SJSA1 (cell line): ENCODE measurements at regions not wholly inside any gene's neighbourhood (a gene's known extent, or its start where the extent isn't known, plus 50 kb on each side); places are given as distances from the start of the nearest gene placed in this dataset.
"Not testable (repeated sequence)": the region's sequence is repeated elsewhere in the genome, so short reads cannot be mapped to it uniquely, and the experiment has no call there.

ENCODE experiments used
- DNase-seq, 2 experiments: peaks; one replicate each; pipeline ENCODE4 v3.0.0-alpha.2; 2015 to 2020; ENCODE audit warnings: low spot score in 2 of 2, low read depth in 1 of 2
- H3K27ac ChIP-seq: fragments of 250-450 bp; sonication (Bioruptor Pico); 2 replicates; pipeline ENCODE4 v1.5.1; 2020; ENCODE audit warnings: mild to moderate bottlenecking, moderate library complexity
- H3K27me3 ChIP-seq: fragments of 250-450 bp; sonication (Bioruptor Pico); replicated peaks from 2 replicates; pipeline ENCODE4 v1.5.1; 2020; ENCODE audit warnings: mild to moderate bottlenecking, moderate library complexity
- H3K36me3 ChIP-seq: fragments of 250-450 bp; sonication (Bioruptor Pico); 2 replicates; pipeline ENCODE4 v1.5.1; 2020; ENCODE audit warnings: mild to moderate bottlenecking
- H3K4me1 ChIP-seq: fragments of 250-450 bp; sonication (Bioruptor Pico); replicated peaks from 2 replicates; pipeline ENCODE4 v1.6.1; 2021; ENCODE audit warnings: mild to moderate bottlenecking
- H3K4me3 ChIP-seq: fragments of 250-450 bp; sonication (Bioruptor Pico); 2 replicates; pipeline ENCODE4 v1.5.1; 2020; ENCODE audit warnings: mild to moderate bottlenecking
- H3K9me3 ChIP-seq: fragments of 250-450 bp; sonication (Bioruptor Pico); replicated peaks from 2 replicates; pipeline ENCODE4 v1.5.1; 2020; ENCODE audit warnings: mild to moderate bottlenecking

GRCh38 chr6:6091608-6092002 is 84.9 kb upstream of the NRN1 start:
- Histone ChIP-seq H3K4me3 (no peak overlapping the region), H3K36me3 (no peaks in the 10 kb centered on the region), H3K27me3 (no peaks in the 10 kb centered on the region), H3K9me3 (no peaks in the 10 kb centered on the region), H3K4me1 (no peaks in the 10 kb centered on the region), H3K27ac (no peak overlapping the region)
- DNase-seq: no peak

- Histone ChIP-seq H3K4me3 (no peak overlapping the region), H3K4me1 (no peaks in the 10 kb centered on the region), H3K36me3 (no peaks in the 10 kb centered on the region), H3K9me3 (no peaks in the 10 kb centered on the region), H3K27me3 (no peaks in the 10 kb centered on the region), H3K27ac (no peak overlapping the region)
- no peak for DNase-seq
These were observed 84.3 kb upstream of the NRN1 start for GRCh38 chr6:6090861-6091607.

- Histone ChIP-seq H3K4me3 (no peak overlapping the region), H3K4me1 (no peaks in the 10 kb centered on the region), H3K9me3 (no peaks in the 10 kb centered on the region), H3K27me3 (no peaks in the 10 kb centered on the region), H3K27ac (no peak overlapping the region), H3K36me3 (no peaks in the 10 kb centered on the region)
- DNase-seq: no peak
These were observed 79.4 kb upstream of the NRN1 start for GRCh38 chr6:6085928-6086668.

GRCh38 chr6:6080975-6081374 is 74.2 kb upstream of the NRN1 start:
- DNase-seq: no peak
- H3K27me3 ChIP-seq: no peaks in the 10 kb centered on the region
- H3K4me3 ChIP-seq: no peak overlapping the region
- no peaks in the 10 kb centered on the region for H3K36me3 ChIP-seq
- H3K27ac ChIP-seq: no peak overlapping the region
- no peaks in the 10 kb centered on the region for H3K4me1 ChIP-seq
- H3K9me3 ChIP-seq: no peaks in the 10 kb centered on the region

- Histone ChIP-seq H3K4me1 (no peaks in the 10 kb centered on the region), H3K4me3 (no peak overlapping the region), H3K27me3 (no peaks in the 10 kb centered on the region), H3K36me3 (no peaks in the 10 kb centered on the region), H3K27ac (no peak overlapping the region), H3K9me3 (no peaks in the 10 kb centered on the region)
- no peak for DNase-seq
These were observed 67.5 kb upstream of the NRN1 start for GRCh38 chr6:6074190-6074589.

- DNase-seq, H3K4me1 ChIP-seq, H3K27ac ChIP-seq, H3K4me3 ChIP-seq, H3K9me3 ChIP-seq, H3K27me3 ChIP-seq, H3K36me3 ChIP-seq: not testable (repeated sequence)
These were observed 61.4 kb upstream of the NRN1 start for GRCh38 chr6:6068157-6068556.

GRCh38 chr6:6058054-6058444 is 51.3 kb upstream of the NRN1 start:
- no peaks in the 10 kb centered on the region for H3K4me1 ChIP-seq
- H3K36me3 ChIP-seq: no peaks in the 10 kb centered on the region
- DNase-seq: no peak
- H3K27ac ChIP-seq: no peak overlapping the region
- 0 out of 2 replicates have a peak, but pooled peaks cover 3% of the 10 kb centered on the region for H3K27me3 ChIP-seq
- H3K4me3 ChIP-seq: no peak overlapping the region
- no peaks in the 10 kb centered on the region for H3K9me3 ChIP-seq

- H3K27me3 ChIP-seq: 0 out of 2 replicates have a peak, but pooled peaks cover 3% of the 10 kb centered on the region
- no peaks in the 10 kb centered on the region for H3K4me1 ChIP-seq
- H3K4me3 ChIP-seq: no peak overlapping the region
- DNase-seq: peak in 1 of 2 experiments; percentile 23
- H3K27ac ChIP-seq: no peak overlapping the region
- no peaks in the 10 kb centered on the region for H3K36me3 ChIP-seq
- H3K9me3 ChIP-seq: no peaks in the 10 kb centered on the region
These were observed 50.8 kb upstream of the NRN1 start for GRCh38 chr6:6057442-6058053.
